ENCODE measurements at regions not wholly inside any gene's neighbourhood (a gene's known extent, or its start where the extent isn't known, plus 50 kb on each side); places are given as distances from the start of the nearest gene placed in this dataset.
A peak's percentile ranks its signal among the peaks of the same experiment; 100 is the strongest.

- peaks cover 29% of the 10 kb centered on the region for H3K4me1 Mint-ChIP-seq (ENCODE audit: low read depth)
- DNase-seq (no peak), ATAC-seq (replicated peaks in 1 of 2) (no peak)
- peak overlapping the region; percentile 60 to 86 for H3K4me3 Mint-ChIP-seq
- peaks cover 0 to 3% of the 10 kb centered on the region in 2 donors for H3K9me3 Mint-ChIP-seq
- H3K27ac Mint-ChIP-seq, result peak overlapping the region; percentile 94
- no peaks in the 10 kb centered on the region for H3K27me3 Mint-ChIP-seq (ENCODE audit: low read depth)
- H3K36me3 Mint-ChIP-seq (ENCODE audit: insufficient read depth in 2 of 2), result no peaks in the 10 kb centered on the region
These were observed 340.9 kb upstream of the TBL1XR1 start for GRCh38 chr3:177538048-177538749.

- H3K9me3 Mint-ChIP-seq, result peaks cover 0 to 3% of the 10 kb centered on the region in 2 donors
- peak overlapping the region; percentile 94 for H3K27ac Mint-ChIP-seq
- H3K27me3 Mint-ChIP-seq (ENCODE audit: low read depth), result no peaks in the 10 kb centered on the region
- ATAC-seq (replicated peaks in 1 of 2) (peak in 1 of 2 donors; percentile 48), DNase-seq (peak in 1 of 2 donors; percentile 6)
- no peaks in the 10 kb centered on the region for H3K36me3 Mint-ChIP-seq (ENCODE audit: insufficient read depth in 2 of 2)
- peak overlapping the region; percentile 60 to 86 for H3K4me3 Mint-ChIP-seq
- peaks cover 29% of the 10 kb centered on the region for H3K4me1 Mint-ChIP-seq (ENCODE audit: low read depth)
These were observed 341.8 kb upstream of the TBL1XR1 start for GRCh38 chr3:177538750-177539730.

- Mint-ChIP-seq H3K27me3 (ENCODE audit: low read depth) (no peaks in the 10 kb centered on the region), H3K9me3 (peaks cover 0 to 3% of the 10 kb centered on the region in 2 donors), H3K4me1 (ENCODE audit: low read depth) (peaks cover 29% of the 10 kb centered on the region), H3K4me3 (no peak overlapping the region), H3K36me3 (ENCODE audit: insufficient read depth in 2 of 2) (no peaks in the 10 kb centered on the region), H3K27ac (no peak overlapping the region)
- DNase-seq, result no peak
- no peak for ATAC-seq (replicated peaks in 1 of 2)
These were observed 344.3 kb upstream of the TBL1XR1 start for GRCh38 chr3:177541541-177541940.

GRCh38 chr3:177545964-177546363 lies 348.7 kb upstream of the TBL1XR1 start:
- ATAC-seq (replicated peaks in 1 of 2) (no peak), DNase-seq (no peak)
- Mint-ChIP-seq H3K36me3 (ENCODE audit: insufficient read depth in 2 of 2) (peaks cover 0 to 1% of the 10 kb centered on the region in 2 donors), H3K9me3 (peaks cover 0 to 3% of the 10 kb centered on the region in 2 donors), H3K27ac (no peak overlapping the region), H3K4me3 (no peak overlapping the region), H3K27me3 (ENCODE audit: low read depth) (no peaks in the 10 kb centered on the region), H3K4me1 (ENCODE audit: low read depth) (peaks cover 21% of the 10 kb centered on the region)

GRCh38 chr3:177547711-177548350 lies 350.5 kb upstream of the TBL1XR1 start:
- Mint-ChIP-seq H3K4me1 (ENCODE audit: low read depth) (peaks cover 30% of the 10 kb centered on the region), H3K9me3 (no peaks in the 10 kb centered on the region), H3K27me3 (ENCODE audit: low read depth) (no peaks in the 10 kb centered on the region), H3K36me3 (ENCODE audit: insufficient read depth in 2 of 2) (peaks cover 0 to 1% of the 10 kb centered on the region in 2 donors), H3K27ac (no peak overlapping the region), H3K4me3 (no peak overlapping the region)
- ATAC-seq (replicated peaks in 1 of 2) (no peak), DNase-seq (no peak)

- H3K27me3 Mint-ChIP-seq (ENCODE audit: low read depth), result no peaks in the 10 kb centered on the region
- DNase-seq (no peak), ATAC-seq (replicated peaks in 1 of 2) (no peak)
- H3K27ac Mint-ChIP-seq, result no peak overlapping the region
- no peaks in the 10 kb centered on the region for H3K9me3 Mint-ChIP-seq
- H3K4me3 Mint-ChIP-seq, result peak overlapping the region; percentile 51 to 71
- peaks cover 0 to 1% of the 10 kb centered on the region in 2 donors for H3K36me3 Mint-ChIP-seq (ENCODE audit: insufficient read depth in 2 of 2)
- H3K4me1 Mint-ChIP-seq (ENCODE audit: low read depth), result peaks cover 45% of the 10 kb centered on the region
These were observed 353.4 kb upstream of the TBL1XR1 start for GRCh38 chr3:177550667-177551066.

GRCh38 chr3:177551431-177551836 lies 354.2 kb upstream of the TBL1XR1 start:
- Mint-ChIP-seq H3K27ac (peak overlapping the region; percentile 31), H3K36me3 (ENCODE audit: insufficient read depth in 2 of 2) (peaks cover 0 to 1% of the 10 kb centered on the region in 2 donors), H3K27me3 (ENCODE audit: low read depth) (no peaks in the 10 kb centered on the region), H3K9me3 (no peaks in the 10 kb centered on the region), H3K4me1 (ENCODE audit: low read depth) (peaks cover 47% of the 10 kb centered on the region), H3K4me3 (peak overlapping the region; percentile 48 to 71)
- ATAC-seq (replicated peaks in 1 of 2) (peak; percentile 42 to 52), DNase-seq (no peak)

- H3K4me1 Mint-ChIP-seq (ENCODE audit: low read depth), result peaks cover 44% of the 10 kb centered on the region
- DNase-seq, result no peak
- no peak for ATAC-seq (replicated peaks in 1 of 2)
- peaks cover 0 to 1% of the 10 kb centered on the region in 2 donors for H3K36me3 Mint-ChIP-seq (ENCODE audit: insufficient read depth in 2 of 2)
- H3K4me3 Mint-ChIP-seq, result no peak overlapping the region
- H3K9me3 Mint-ChIP-seq, result no peaks in the 10 kb centered on the region
- no peaks in the 10 kb centered on the region for H3K27me3 Mint-ChIP-seq (ENCODE audit: low read depth)
- no peak overlapping the region for H3K27ac Mint-ChIP-seq
These were observed 354.8 kb upstream of the TBL1XR1 start for GRCh38 chr3:177552051-177552450.

- H3K27me3 Mint-ChIP-seq (ENCODE audit: low read depth), result no peaks in the 10 kb centered on the region
- H3K36me3 Mint-ChIP-seq (ENCODE audit: insufficient read depth in 2 of 2), result peaks cover 0 to 1% of the 10 kb centered on the region in 2 donors
- DNase-seq (no peak), ATAC-seq (replicated peaks in 1 of 2) (no peak)
- H3K4me3 Mint-ChIP-seq, result no peak overlapping the region
- no peaks in the 10 kb centered on the region for H3K9me3 Mint-ChIP-seq
- peaks cover 40% of the 10 kb centered on the region for H3K4me1 Mint-ChIP-seq (ENCODE audit: low read depth)
- H3K27ac Mint-ChIP-seq, result no peak overlapping the region
These were observed 355.7 kb upstream of the TBL1XR1 start for GRCh38 chr3:177553012-177553411.

GRCh38 chr3:177553579-177553978 lies 356.3 kb upstream of the TBL1XR1 start:
- no peak overlapping the region for H3K4me3 Mint-ChIP-seq
- H3K27me3 Mint-ChIP-seq (ENCODE audit: low read depth), result no peaks in the 10 kb centered on the region
- H3K27ac Mint-ChIP-seq, result no peak overlapping the region
- ATAC-seq (replicated peaks in 1 of 2), result no peak
- H3K4me1 Mint-ChIP-seq (ENCODE audit: low read depth), result peaks cover 40% of the 10 kb centered on the region
- DNase-seq, result no peak
- H3K9me3 Mint-ChIP-seq, result no peaks in the 10 kb centered on the region
- H3K36me3 Mint-ChIP-seq (ENCODE audit: insufficient read depth in 2 of 2), result peaks cover 0 to 1% of the 10 kb centered on the region in 2 donors

GRCh38 chr3:177554895-177555759 lies 357.8 kb upstream of the TBL1XR1 start:
- Mint-ChIP-seq H3K9me3 (no peaks in the 10 kb centered on the region), H3K4me1 (ENCODE audit: low read depth) (peaks cover 35% of the 10 kb centered on the region), H3K36me3 (ENCODE audit: insufficient read depth in 2 of 2) (peaks cover 0 to under 1% of the 10 kb centered on the region in 2 donors), H3K27ac (no peak overlapping the region), H3K27me3 (ENCODE audit: low read depth) (no peaks in the 10 kb centered on the region), H3K4me3 (no peak overlapping the region)
- DNase-seq, result peak in 1 of 2 donors; percentile 4
- no peak for ATAC-seq (replicated peaks in 1 of 2)

GRCh38 chr3:177557548-177557947 lies 360.3 kb upstream of the TBL1XR1 start:
- DNase-seq (no peak), ATAC-seq (replicated peaks in 1 of 2) (no peak)
- Mint-ChIP-seq H3K27me3 (ENCODE audit: low read depth) (no peaks in the 10 kb centered on the region), H3K4me3 (no peak overlapping the region), H3K27ac (no peak overlapping the region), H3K9me3 (no peaks in the 10 kb centered on the region), H3K4me1 (ENCODE audit: low read depth) (peaks cover 23% of the 10 kb centered on the region), H3K36me3 (ENCODE audit: insufficient read depth in 2 of 2) (no peaks in the 10 kb centered on the region)

Measured in activated T-cell treated with anti-CD3 and anti-CD28 coated beads, Interleukin-2, amount 50 U/mL, for 72 hours (primary cell).